ENCODE measurements at regions not wholly inside any gene's neighbourhood (a gene's known extent, or its start where the extent isn't known, plus 50 kb on each side); places are given as distances from the start of the nearest gene placed in this dataset.
A peak's percentile ranks its signal among the peaks of the same experiment; 100 is the strongest.
"Not testable (repeated sequence)": the region's sequence is repeated elsewhere in the genome, so short reads cannot be mapped to it uniquely, and the experiment has no call there.

DNA sequence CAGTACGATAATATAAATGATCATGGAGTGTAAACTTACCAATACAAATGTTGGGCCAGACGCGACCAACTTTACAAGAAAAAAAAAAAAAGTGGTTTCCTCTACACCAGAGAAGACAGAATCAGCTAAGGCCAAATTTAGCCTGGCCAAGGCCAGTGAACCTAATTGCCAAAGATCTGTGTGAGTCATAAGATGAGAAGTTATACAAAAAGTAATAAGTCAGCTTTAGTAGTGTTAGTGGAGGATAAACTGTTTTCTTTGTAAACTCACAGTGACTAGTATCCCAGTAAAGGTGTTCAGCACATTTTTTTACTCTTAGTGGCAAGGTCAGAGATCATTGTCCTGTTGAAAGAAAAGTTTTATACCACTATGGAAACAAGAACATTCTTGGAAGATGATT, 531.4 kb upstream of the TECRL start:
- no peak for DNase-seq

DNA sequence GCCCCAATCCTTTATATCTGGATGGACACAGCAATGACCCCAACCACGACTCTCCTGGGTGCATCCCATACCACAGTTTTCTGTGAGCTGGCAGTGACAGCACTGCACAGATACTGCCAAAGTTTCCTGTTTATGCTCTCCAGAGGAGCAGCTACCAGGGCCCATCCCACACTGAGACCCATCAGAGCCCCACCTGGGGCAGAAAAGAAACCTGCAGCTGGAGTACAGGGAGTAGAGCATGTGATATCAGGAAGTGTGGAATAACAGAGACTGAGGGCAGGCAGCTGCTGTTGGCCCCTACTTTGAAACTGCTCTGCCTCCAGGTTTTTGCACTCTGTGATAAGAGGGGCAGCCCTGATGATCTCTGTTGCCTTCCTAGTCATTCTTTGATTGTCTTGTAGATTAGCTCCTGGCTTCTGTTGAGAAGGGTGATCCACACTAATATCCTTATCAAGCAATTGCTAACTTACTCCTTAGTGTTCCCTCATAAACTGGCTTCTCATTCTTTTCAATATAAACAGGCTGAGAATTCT, 526.3 kb upstream of the TECRL start:
- no peak for DNase-seq

DNA sequence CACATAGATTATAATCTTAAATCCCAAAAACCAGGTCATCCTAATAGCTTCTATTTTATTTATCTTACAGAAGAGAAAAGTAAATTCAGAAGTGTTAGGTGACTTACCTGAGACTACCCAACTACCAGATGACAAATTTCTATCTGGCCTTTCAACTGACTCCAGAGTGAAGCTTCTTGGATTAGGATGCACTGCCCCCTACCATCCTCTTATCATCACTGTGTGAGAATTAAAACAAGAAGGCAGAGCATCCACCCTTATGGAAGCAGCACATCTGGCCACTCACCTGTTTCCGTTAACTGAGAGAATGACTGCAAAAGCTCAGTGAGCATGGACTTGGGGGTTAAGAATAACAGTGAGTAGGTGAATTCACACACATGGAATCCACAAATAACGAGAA, 502.6 kb upstream of the TECRL start:
- DNase-seq, result no peak

DNA sequence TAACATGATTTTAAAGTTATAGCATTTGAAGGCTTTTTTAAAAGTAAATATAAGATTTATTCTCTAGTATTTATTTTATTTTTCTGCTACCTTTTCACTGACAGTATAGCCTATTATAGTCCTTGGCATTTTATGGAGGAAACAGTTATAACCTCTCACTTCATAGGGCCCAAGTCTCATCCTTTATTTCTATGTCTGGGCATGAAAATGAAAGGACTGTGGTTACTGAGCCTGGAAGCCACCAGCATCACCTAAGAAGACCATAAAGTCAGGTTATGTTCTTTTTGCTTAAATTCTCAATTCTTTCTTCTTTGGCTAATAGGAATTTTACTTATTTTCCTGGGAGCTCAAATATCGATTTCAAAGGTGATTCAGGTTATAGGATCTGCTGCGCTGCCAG, 494.7 kb upstream of the TECRL start:
- DNase-seq, result no peak

DNA sequence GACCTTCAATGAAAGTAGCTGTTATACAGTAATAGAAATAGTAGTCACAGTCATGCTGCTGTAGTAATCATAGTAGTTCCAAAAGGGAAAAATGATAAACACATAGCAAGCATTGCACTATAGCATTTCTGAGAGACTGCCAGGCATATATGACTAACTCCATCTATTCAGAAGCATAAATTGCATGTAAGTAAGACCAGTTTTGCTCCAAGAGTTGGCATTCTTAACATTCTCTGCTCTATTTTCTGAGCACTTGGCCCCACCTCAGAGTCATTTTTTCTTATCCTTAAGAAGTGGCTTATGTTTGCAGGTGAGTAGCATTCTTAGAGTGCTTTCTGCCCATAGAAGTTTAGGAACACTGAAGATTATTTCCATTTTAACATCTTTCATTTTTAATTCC, 490.3 kb upstream of the TECRL start:
- DNase-seq, result no peak

DNA sequence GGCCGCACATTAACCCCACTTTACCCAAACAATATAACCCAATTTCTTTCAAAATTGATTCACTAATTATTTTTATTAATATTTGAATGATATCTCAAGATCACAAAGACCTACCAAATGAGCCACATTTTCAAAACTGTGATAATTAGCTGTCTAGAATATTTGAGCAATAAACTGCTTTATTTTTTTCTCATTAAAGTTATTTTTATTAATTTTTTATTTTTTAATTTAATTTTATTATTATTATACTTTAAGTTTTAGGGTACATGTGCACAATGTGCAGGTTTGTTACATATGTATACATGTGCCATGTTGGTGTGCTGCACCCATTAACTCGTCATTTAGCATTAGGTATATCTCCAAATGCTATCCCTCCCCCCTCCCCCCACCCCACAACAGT, 489.8 kb upstream of the TECRL start:
- not testable (repeated sequence) for DNase-seq

DNA sequence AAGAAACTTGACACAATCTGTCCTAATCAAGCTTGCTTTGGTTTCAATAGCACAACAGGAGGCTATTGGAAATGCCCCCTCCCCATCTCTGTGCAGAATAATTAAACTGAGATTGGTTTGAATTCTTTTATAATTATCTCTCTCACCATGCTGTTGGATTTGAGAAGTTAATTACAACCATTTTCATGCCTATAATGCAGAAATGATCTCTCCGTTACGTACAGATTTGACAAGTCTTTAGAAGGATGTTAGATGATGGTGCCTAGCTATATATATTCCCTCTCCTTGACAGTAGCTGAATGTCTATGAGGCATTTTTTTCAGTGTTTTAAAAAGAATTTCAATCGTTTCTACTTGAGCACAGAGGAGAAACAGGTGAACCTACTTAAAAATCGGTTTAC, 488.4 kb upstream of the TECRL start:
- DNase-seq, result no peak

DNA sequence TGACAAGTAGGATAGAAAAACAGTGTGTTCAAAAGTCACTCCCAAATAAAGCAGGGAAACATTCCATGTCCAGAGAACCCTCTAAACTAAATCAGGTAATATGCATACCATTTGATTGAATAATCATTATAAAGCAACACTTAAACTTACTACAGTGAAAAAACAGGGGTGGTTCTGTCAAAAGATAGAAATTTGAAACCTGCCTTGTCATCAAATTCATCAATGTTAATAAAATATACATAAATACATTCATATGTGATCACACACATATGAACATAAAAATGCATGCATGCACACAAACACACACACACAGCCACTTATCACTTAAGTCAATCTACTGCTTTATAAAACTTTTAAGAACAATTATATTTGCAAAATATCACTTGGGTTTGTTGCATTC, 485.8 kb upstream of the TECRL start:
- no peak for DNase-seq

DNA sequence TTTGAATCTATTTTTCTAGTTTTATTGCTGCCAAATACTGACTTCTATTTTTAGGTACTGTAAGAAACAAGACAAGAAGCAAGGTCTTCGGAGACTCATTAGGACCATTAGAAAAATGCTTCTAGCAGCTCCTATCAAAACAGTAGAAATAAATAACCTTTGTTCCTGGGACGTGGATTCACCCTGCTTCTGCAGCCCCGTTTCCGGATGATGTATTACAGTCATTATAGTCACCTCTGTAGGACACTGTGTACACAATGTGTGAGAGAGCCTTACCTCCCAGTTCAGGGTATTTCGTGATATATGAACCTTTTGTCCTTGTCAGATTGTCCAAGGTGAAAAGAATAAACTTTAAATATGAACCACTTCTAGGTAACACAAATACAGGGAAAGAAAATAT, 484.0 kb upstream of the TECRL start:
- peak; percentile 59 for DNase-seq

DNA sequence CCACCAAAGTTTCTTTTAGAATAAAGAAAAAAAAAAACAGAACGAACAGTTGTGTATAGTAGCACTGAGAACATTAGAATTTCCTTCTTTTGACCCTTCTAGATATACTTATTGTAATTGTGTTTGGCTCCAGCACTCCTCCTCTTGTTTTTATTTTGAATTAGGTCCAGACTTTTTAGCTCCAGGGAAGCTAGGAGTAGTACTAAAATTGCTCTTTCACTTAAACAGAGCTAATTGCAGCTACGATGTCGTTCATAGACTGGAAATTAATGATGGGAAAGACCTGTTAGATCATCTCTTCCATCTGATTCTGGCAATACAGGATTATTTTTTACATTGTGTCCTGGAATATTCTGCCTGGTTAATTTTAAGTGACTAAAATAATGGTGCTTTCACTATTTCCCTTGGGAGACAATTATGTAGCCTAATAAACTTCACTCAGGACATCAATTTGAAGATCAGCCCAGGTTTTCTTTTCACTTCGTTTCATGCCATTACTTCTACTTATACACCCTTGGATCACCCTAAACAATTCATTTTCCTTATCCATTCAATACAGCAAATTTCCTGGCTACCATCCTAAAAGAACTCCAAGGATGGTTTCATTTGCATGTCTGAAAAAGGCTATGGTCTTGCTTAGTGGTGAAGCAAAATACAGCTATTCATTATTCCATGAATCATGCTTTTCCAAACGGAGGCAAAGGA, 480.8 kb upstream of the TECRL start:
- no peak for DNase-seq

DNA sequence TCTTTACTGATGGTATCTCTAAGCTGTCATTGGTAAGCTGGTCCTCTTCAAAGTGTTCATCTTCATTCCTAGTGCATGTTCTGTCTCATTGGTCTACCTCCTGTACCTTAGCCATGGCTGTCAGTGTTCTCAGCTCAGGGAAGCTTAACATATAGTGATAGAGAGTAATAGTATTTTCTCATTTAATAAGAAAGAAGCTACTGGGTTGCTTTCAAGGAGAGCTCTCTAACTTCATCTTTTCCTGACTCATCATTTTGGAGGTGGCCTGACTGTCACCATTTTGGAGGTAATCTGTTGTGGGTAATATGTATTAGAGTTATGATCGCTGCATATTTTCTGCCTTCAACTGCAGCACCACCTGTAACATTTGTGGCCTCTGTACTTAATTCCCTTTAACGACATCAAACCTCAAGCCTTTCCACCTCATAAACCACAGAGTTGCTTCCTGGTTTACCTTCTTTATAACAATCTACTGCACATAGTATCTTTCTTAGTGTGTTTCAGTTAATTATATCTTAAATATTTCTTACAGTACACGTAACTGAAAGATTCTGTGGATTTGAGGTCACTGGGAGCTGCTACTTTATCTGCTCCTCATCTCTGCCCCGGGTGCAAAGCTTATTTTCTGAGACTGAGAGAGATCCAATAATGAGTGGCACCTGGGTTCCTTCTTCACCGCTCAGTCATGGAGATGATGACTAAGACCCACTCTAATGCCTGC, 474.0 kb upstream of the TECRL start:
- no peak for DNase-seq

DNA sequence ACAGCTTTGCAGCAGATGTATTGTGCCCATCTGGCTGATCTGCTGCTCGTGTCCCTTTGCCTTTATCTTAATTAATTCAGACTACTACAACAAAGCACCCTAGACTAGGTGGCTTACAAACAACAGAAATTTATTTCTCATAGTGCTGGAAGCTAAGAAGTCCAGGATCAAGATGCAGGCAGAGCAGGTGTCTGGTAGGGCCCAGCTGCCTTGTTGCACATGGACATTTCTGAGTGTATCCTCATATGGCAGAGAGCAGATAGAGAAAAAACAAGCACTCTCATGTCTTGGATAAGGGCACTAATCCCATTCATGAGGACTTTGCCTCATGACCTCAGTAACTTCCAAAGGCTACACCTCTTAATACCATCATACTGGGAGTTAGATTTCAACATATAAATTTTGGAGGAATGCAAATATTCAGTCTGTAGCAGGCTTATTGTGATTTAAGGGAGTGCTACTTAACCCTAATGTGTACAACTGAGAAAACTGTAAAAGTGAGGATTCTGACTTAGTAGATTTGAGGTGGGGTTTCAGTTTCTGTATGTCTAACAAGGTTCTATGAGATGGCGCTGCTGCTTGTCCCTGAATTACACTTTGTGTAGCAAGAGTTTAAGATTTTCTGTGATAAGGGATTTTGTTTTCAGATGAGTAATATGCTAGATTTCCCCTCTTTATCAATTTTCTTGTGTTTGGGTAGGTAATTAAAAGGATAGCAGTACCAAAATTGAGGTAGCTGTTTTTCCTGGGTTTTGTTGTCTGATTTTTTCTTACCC, 473.2 kb upstream of the TECRL start:
- DNase-seq, result no peak

DNA sequence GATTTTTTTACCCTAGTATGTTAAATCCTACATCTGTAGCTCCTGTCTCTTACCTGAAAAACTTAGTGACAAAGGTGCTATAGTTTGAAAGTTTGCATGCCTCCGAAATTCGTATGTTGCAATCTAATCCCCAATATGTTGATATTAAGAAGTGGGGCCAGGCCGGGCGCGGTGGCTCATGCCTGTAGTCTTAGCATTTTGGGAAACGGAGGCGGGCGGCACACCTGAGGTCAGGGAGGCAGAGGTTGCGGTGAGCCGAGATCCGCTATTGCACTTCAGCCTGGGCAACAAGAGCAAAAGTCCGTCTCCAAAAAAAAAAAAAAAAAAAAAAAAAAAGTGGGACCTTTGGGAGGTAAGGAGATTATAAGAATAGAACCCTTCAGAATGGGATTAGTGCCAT, 471.3 kb upstream of the TECRL start:
- no peak for DNase-seq

DNA sequence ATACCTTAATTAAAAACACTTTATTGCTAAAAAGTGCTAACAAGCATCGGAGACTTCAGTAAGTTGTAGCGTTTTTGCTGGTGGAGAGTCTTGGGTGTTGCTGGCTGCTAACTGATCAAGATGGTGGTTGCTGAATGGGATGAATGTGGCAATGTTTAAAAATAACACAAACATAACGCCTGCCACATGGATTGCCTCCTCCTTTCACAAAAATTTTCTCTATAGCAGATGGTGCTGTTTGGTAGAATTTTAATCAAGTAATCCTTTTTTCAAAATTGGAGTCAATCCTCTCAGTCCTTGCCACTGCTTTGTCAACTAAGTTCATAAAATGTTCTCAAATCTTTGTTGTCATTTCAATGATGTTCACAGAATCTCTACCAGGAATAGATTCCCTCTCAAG, 466.8 kb upstream of the TECRL start:
- no peak for DNase-seq

DNA sequence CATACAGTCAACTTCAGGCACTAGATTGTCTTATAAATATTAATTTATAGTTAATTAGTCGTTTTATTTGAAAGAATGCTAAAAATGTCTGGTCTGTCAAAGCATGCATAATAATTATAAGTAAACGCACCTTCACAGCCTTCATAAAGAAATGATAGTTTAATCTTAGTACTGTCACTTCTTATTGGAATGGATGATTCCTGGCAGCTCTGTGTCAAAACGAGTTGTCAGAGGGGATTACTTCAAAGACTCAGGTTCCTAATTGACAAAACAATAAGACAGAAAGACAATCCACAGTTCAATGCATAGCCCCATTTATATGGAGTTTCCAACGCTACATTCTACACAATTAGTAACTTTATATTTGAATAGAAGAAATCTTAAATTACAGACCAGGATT, 461.3 kb upstream of the TECRL start:
- DNase-seq, result no peak

DNA sequence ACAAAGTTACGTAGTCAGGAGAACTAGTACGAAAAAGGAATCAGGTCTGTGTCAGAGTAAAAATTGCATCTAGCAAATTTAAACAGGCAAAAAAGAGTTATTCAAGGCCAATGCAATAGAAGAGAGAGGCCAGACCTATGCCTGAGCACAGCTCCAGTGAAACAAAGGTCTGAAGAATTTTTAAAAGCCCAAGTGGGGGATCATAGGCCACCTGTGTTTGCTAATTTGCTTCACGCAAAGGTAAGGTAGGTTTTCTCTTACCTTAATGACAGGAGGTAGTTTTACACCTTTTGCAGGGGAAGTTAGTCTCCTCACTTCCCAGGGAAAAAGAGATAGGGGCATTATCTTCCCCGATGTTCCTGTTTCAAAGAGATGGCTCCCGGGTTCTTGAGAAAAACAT, 448.6 kb upstream of the TECRL start:
- DNase-seq, result no peak

DNA sequence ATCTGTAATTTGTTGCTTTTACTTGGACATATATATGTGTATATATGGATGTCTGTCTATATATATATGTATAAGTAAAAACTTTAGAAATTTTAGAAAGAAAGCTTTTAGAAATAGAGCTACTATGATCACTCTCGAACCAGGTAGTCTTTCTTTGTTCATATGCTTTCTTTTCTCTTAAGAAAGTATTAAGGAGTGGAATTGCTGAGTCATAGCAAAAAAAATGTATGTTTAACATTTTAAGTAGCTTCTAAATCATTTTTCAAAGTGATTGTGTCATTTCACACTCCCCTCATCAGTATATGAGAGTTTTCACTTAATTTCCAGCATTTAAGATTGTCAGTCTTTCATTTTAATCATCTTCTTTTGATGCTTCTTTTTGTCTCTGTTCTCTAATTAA, 447.9 kb upstream of the TECRL start:
- no peak for DNase-seq

DNA sequence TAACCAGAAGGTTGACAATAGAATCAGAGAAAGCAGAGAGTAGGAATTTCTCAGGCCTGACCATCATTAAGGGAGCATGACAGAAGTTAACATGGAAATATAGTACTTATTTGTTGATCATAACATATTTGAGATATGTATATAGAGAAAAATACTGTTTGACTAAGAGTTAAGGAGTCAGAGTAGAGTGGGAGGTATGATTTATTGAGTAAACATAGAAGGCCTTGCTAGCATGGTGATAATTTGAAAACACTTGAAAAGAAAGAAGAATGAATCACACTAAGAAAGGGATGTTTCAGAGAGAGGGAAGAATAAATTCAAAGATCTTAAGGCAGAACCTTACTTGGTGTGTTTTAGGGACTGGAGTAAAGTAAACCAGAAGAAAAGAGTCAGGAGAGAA, 437.2 kb upstream of the TECRL start:
- DNase-seq, result no peak

DNA sequence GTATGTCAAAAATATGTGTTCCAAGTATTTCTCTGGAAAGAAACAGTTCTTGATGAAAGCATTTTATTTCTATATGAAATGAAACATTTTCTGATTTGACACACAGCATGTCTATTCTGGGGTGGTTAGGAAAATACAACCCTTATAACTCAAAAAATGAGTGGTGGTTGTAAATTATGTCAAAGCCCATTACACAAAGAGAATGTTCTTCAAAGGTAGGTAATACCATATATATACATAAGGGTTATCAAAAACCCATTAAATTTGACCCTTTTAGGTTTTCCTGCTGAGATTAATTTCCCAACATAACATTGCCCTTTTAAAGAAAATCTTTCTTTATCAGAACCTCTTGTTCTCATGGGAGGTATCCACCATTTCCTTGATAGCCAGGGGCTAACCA, 420.5 kb upstream of the TECRL start:
- DNase-seq, result no peak

DNA sequence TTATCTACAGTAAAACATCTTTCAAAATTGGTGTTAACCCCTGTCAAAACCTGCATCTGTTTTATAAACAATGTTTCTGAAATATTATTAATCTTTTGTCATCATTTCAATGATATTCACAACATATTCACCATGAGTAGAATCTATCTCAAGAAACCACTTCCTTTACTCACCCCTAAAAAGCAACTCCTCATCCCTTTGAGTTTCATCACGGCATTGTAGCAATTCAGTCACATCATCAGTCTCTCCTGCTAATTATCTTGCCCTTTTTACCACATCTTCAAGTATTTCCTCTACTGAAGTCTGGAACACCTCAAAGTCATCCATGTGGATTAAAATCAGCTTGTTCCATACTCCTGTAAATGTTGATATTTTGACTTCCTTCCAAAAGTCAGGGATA, 415.3 kb upstream of the TECRL start:
- no peak for DNase-seq

DNA sequence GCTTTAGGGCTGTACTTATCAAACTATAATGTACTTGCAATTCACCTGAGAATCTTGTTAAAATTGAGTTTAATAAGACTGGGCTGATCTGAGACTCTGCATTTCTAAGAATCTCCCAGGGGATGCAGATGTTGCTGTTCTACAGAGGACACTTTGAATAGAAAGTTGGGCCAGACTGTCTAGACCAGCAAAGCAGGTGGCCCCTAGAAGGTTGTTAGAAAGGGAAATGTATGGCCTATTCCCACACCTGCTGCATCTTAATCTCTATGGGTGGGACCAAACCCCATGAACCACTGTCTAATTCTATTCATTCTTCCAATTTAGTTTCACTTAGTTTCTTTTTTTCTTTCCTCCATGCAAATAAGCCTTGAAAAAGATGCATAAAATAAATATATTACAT, 413.2 kb upstream of the TECRL start:
- DNase-seq, result no peak

DNA sequence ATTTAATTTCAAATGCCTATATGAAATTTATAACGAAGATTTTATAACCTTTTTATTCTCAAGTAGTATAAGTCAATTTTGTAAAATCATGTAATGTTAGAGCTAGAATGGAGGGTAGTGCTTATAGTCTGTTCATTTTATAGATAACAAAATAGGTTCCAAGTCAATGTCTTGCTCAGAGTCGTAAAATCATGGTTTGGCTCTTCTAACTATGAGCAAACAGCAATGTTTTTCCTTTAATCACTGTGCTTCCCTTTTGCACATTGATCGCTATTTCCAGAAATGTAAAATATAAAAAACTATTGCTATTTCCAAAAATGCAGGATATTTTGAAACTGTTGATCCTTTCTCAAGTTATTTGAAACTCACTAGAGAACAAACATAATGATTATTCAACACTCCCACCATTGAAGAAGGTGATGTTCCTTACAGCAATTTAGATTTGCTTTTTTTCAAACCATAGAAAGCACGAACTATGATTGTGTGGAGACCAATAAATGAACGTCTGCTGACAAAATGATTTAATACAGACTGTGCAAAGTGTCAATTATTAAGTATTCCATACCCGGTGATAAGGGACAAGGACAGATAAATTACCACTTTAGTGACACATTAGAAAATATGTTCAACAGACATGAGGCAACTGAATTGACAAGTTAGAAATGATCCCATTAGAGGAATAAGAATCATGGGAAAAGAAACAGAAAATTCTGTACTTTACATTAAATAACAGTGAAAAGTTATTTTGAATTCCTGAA, 412.1 kb upstream of the TECRL start:
- no peak for DNase-seq

DNA sequence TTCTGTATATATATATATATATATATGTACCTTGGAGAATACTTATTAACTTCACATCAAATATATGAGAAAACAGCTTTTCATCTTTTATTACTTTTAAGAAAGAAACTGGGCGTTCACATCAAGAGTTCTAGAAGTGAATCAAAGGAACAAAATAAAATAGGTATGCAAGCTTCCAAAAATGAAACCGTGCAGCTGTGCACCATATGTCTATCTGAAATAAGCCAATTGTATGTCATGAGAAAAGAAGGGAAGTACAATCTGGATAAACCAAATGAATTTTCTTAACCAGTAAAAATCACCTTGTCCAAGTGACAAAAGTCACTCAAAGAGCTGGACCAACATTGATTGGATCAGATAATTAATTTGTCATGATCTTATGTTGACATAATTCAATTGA, 405.4 kb upstream of the TECRL start:
- DNase-seq, result no peak
